Left ventricle myocardium inferior (tissue), 1 donor: ENCODE measurements at regions not wholly inside any gene's neighbourhood (a gene's known extent, or its start where the extent isn't known, plus 50 kb on each side); places are given as distances from the start of the nearest gene placed in this dataset.

ENCODE experiments used
- DNase-seq: peaks from one replicate; pipeline ENCODE4 v3.0.0-alpha.2; 2020
- H3K27ac ChIP-seq: fragments of 200-600 bp; replicated peaks from 2 replicates; pipeline ENCODE4 v1.8.0; 2021
- H3K27me3 ChIP-seq: fragments of 200-600 bp; 2 replicates; pipeline ENCODE4 v1.8.0; 2021; ENCODE audit warnings: low read depth
- H3K36me3 ChIP-seq: fragments of 200-600 bp; 2 replicates; pipeline ENCODE4 v1.8.0; 2021
- H3K4me1 ChIP-seq: fragments of 200-600 bp; 2 replicates; pipeline ENCODE4 v1.8.0; 2021
- H3K4me3 ChIP-seq: fragments of 200-600 bp; 2 replicates; pipeline ENCODE4 v1.8.0; 2021; ENCODE audit warnings: mild to moderate bottlenecking, moderate library complexity
- H3K9me3 ChIP-seq: fragments of 200-600 bp; replicated peaks from 2 replicates; pipeline ENCODE4 v1.8.0; 2021
- CTCF ChIP-seq: fragments of 200-600 bp; IDR thresholded peaks from 2 replicates; pipeline ENCODE4 v1.8.0; 2021; ENCODE audit warnings: antibody characterized with exemption, mild to moderate bottlenecking, borderline replicate concordance
- intact Hi-C: fragments of 100-400 bp; cut with micrococcal nuclease; formaldehyde crosslinking; loops from one replicate; pipeline ENCODE4 v1.11.0; 2022
- donor health status: DM: no; HTN: yes; CAD: no; lungs with severe emphysema.

DNA sequence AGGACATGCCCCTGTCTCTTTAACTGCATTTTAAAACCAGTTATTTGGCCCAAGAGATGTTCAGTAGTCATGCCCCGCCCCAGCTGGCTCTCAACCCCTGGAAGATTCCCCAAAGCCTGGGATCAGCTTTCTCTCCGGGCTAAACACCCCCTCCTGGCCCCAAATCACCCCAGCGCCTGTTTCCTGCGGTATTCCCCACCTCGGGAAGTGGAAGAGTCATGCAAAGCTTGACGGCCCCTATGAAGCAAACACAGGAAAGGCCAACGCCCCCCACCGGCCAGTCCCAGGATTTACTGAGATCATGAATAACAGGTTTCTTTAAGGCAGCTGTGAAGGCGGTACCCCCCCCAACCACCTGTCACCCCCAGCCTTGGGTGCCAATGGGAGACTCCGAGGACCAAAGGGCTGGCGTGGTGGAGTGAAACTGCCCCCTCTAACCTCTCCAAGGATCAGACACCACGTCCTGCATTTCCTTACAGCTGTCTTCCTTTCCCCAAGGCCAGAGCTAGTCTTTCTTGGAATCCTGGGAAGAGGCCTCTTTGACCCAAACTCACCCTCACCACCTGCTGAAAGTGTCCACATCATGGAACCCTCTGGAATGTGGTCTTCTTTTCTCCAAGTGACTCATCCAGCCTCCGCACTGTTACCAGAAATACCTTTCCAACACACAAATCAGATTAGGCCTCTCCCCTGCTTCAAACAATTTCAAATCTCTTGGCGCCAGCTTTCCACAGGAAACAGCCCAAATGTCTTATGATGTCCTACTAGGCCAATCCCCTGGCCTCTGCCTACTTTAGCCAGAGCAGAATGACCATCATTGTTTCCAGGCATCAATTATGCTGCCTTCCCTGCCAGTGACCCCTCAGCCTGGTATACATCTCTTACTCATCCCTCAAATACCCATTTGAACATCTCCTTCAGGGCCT is 301.5 kb downstream of the ZEB1 start:
- peak; percentile 50 for TF ChIP-seq CTCF
- intact Hi-C loops: no loop called here
- Histone ChIP-seq H3K27ac (peak overlapping the region; percentile 77), H3K36me3 (no peaks in the 10 kb centered on the region), H3K27me3 (no peaks in the 10 kb centered on the region), H3K4me1 (peaks cover 51% of the 10 kb centered on the region), H3K9me3 (peaks cover 10% of the 10 kb centered on the region), H3K4me3 (no peak overlapping the region)
- DNase-seq: peak; percentile 83

DNA sequence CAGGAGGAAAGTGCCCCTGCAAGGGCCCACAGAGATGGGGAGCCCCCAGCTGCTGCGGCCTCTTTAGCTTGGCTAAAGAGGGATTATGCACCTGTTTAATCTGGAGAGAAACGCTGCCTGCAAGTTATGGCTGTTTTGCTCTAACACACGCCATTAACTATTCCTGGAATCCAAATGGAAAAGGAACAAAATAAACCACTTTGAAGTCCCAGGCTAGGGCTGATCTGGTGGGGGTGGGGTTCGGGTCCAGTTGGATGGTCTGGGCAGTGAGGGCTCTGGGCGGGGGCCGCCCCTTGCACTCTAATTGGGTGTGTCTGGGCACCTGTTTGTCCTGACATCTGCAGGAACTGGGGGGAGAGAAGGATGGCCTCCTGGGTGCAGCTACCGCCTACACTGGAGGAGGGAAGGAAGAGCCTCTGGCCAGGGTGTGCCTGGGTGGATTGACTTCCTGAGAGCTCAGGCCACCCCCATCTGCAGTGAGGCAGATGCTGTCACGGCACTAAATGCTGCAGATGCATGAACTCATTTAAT is 300.6 kb downstream of the ZEB1 start:
- DNase-seq: peak; percentile 48
- H3K36me3 ChIP-seq: no peaks in the 10 kb centered on the region
- H3K4me1 ChIP-seq: peaks cover 51% of the 10 kb centered on the region
- no peaks in the 10 kb centered on the region for H3K27me3 ChIP-seq
- H3K27ac ChIP-seq: peak overlapping the region; percentile 77
- H3K9me3 ChIP-seq: peaks cover 17% of the 10 kb centered on the region
- intact Hi-C loops: no loop called here
- no peak overlapping the region for H3K4me3 ChIP-seq
- TF ChIP-seq CTCF: no peak

GRCh38 chr10:31618541-31619291 is 299.7 kb downstream of the ZEB1 start:
- intact Hi-C loops: no loop called here
- peak; percentile 68 for DNase-seq
- no peaks in the 10 kb centered on the region for H3K36me3 ChIP-seq
- peaks cover 10% of the 10 kb centered on the region for H3K9me3 ChIP-seq
- H3K4me1 ChIP-seq: peaks cover 44% of the 10 kb centered on the region
- peak overlapping the region; percentile 77 for H3K27ac ChIP-seq
- H3K27me3 ChIP-seq: no peaks in the 10 kb centered on the region
- no peak overlapping the region for H3K4me3 ChIP-seq
- TF ChIP-seq CTCF: no peak

DNA sequence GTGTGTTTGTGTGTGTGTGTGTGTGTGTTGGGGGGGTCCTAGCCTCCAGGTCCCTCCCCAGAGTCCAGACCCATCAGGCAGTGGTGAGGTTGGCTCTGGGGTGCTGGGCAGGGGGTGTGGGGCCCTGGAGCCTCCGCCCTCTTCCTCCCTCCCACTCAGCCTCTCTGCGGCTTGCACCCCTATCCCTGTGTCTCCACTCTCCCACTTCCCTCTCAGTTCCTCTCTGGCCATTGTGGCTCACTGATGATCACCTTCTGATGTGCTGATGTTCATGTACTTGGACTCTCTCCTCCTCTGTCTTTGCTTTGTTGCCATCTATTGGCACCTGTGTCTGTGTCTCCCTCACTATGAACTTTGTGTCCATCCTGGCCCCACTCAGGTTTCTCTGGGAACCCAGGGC is 298.7 kb downstream of the ZEB1 start:
- peaks cover 36% of the 10 kb centered on the region for H3K4me1 ChIP-seq

More for the DNA sequence above, 298.7 kb downstream of the ZEB1 start:
- H3K4me3 ChIP-seq: no peak overlapping the region
- no peak for DNase-seq
- H3K27ac ChIP-seq: peak overlapping the region; percentile 77
- no peaks in the 10 kb centered on the region for H3K27me3 ChIP-seq
- no peaks in the 10 kb centered on the region for H3K36me3 ChIP-seq
- TF ChIP-seq CTCF: no peak
- H3K9me3 ChIP-seq: peaks cover 10% of the 10 kb centered on the region
- intact Hi-C loops: no loop called here
